ENCODE measurements at regions not wholly inside any gene's neighbourhood (a gene's known extent, or its start where the extent isn't known, plus 50 kb on each side); places are given as distances from the start of the nearest gene placed in this dataset.
"Not testable (repeated sequence)": the region's sequence is repeated elsewhere in the genome, so short reads cannot be mapped to it uniquely, and the experiment has no call there.

GRCh38 chr1:83365320-83365719 is 633.6 kb downstream of the TTLL7 start:
- TF ChIP-seq POLR2A, CTCF (IDR thresholded peaks at IDR 0.05): not testable (repeated sequence)
